DMS114 treated with DMSO at 0.1 percent for 48 hours (cell line): ENCODE measurements at regions not wholly inside any gene's neighbourhood (a gene's known extent, or its start where the extent isn't known, plus 50 kb on each side); places are given as distances from the start of the nearest gene placed in this dataset.
"Not testable (repeated sequence)": the region's sequence is repeated elsewhere in the genome, so short reads cannot be mapped to it uniquely, and the experiment has no call there.

Experiments
- DNase-seq: peaks from one replicate; lab custom pipeline; 2025; ENCODE audit not compliant: unreplicated experiment; lab: John Stamatoyannopoulos, UW

DNA sequence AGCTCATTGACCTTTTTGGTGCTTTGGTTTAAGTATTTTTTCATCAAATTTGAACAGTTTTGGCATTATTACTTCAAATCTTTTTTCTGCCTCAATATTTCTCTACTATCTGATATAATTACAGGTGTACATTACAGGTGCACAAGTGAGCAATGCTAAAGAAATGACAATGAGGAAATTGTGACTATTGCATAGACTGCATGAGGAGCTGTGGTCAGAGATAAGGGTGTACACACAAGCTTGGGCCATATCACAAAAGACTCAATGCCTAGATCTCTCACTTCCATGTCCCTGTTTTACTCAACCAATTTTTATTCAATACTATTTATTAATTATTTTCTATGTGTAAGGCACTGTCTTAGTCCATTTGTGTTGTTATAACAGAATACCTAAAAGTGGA, 251.0 kb upstream of the UBASH3B start:
- no peak for DNase-seq

DNA sequence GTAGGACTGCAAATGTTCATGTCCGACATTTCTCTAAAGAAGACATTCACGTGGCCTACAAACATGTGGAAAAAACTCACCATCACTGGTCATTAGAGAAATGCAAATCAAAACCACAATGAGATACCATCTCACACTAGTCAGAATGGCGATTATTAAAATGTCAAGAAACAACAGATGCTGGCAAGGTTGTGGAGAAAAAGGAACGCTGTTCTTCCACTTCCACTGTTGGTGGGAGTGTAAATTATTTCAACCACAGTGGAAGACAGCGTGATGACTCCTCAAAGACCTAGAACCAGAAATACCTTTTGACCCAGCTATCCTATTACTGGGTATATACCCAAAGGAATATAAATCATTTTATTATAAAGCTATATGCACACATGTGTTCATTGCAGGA, 253.9 kb upstream of the UBASH3B start:
- DNase-seq: not testable (repeated sequence)

DNA sequence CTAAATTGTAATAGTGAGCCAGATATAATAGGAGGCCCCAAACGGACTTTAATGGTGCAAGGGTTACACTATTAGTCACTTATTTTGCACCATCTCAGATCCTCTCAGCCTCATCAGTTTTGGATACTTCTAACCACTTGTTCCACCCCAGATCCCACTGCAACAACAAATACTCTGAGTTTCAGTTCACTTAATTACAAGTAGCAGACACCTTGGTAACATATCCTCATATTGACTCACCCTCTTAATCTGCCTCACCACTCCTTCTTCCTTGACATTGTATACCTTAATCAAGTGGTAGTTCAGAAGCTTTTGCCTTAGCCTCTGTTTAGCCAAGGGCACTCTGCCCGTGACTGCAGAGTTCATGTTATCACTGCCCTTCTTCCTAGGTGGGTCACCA, 256.1 kb upstream of the UBASH3B start:
- no peak for DNase-seq

DNA sequence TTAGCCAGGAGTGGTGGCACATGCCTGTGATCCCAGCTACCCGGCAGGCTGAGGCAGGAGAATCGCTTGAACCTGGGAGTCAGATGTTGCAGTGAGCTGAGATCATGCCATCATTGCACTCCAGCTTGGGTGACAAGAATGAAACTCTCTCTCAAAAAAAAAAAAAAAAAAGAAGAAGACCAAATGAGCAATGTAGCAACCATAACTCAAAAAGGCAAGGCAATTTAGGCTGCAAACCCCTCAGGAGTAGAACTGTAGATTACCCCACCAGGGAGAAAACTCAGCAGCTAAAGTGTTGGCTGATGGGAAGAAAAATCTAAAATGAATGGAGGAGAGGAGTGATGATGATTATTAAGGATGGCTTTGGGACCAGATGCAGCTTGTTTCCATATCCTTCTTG, 256.7 kb upstream of the UBASH3B start:
- DNase-seq: no peak

DNA sequence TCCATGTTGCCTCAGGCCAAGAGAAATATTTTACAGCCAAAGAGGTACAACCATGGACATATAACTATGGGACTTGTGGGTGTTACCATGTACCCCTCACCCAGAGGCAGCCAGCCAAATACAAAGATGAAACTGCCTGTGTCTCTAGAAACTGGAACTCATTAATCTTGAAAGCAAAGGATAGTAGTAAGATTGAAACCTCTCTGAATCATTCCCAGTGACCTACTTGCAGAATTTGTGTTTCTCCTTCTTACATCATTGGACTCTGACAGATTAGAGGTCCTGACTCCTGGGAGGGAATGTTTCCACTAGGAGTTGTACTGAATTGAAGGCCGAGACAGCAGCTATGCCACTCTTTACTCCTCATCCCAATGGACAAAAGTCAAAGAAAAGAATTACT, 257.4 kb upstream of the UBASH3B start:
- DNase-seq: no peak

DNA sequence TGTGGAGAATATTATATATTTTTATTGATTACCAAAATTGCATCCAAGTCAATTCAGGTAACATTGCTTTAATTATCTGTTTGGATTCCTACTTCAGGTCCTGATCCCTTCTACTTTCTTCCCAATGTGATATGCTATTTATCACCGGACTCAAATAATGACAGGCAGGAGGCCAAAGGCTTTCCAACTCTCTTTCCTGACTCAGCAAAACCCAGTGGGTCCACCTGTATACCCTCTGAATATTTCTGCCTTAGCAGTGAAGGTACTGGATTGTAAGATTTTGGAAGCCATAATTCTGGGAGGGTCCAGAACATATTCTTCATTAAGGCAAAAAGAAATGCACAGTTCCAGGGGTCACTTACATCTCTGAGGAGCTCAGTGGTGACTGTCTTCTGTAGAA, 260.2 kb upstream of the UBASH3B start:
- no peak for DNase-seq

DNA sequence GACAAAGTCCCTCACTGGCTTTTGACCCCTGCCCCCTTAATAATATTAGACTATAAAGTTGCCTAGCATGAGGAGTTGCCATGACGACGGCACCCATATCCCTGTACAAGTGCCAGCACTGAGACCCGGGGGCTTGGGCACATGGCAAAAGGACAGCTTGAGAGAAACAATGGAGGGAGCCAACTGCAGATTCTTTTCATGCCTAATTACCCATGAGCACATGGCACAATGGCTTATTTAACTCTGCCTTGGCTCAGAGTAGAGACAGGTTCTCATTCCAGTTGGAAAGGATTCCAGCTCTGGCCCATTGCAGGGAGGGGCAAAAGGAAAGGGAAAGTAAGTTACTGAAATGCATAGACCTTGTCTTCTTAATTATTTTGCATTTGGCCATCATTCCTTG, 261.2 kb upstream of the UBASH3B start:
- DNase-seq: no peak

DNA sequence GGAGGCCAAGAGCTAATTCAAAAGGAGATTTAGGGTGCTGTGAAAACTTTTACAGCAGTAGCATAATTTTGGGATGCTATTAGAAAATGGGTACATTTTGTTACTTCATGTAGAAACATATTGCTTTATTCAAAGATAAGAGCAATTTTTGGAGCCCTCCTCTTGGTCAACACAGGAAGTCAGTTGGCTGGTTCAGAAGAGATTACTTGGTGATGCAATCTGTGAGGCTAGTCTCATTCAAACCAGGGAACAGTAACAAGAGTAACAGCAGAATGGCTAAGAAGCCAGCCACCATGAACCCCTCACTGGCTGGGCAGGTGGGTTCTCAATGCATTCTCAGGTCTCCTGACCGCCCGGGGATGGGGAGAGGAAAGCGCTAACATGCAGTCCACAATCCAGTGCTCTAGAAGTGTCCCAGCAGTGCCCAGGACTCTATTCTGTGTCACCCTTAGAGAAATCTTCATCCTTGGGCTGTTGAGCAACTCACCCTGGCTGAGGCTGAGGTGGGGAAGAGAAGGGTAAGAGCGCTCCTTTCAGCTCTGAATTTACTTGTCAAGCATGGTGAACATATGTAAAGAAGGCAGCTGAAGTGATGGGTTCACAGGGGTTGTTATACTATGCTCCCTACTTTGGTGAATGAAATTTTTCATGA, 262.2 kb upstream of the UBASH3B start:
- DNase-seq: no peak

DNA sequence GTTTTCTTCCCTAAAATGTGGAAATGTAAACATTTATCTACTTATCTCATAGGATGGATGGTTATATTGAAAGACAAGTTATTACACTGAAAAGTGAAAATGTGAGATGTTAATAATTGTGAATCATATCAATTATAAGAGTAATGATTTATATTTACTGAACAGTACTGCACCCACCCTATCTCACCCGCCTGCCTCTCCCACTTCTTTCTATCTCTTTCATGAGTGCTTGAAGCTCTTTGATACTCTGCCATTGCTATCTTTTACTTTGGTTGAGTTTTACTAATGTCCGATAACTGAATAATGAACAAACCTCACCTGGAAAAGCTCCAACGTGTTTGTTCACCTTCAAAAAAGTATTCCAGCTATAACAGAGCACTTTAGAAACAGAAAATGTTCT, 263.0 kb upstream of the UBASH3B start:
- DNase-seq: no peak

DNA sequence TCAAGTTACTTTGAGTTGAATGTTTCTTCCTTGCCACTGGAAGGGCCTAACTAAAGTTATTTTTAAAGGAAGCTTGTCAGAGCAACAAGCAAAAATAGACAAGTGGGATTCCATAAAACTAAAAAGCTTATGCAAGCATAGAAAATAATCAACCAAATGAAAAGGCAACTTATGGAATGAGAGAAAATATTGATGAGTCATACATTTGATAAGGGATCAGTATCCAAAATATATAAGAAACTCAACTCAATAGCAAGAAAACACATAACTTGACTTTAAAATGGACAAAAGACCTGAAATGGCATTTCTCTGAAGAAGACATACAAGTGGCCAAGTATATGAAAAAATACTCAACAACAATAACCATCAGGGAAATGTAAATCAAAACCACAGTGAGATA, 264.5 kb upstream of the UBASH3B start:
- no peak for DNase-seq

DNA sequence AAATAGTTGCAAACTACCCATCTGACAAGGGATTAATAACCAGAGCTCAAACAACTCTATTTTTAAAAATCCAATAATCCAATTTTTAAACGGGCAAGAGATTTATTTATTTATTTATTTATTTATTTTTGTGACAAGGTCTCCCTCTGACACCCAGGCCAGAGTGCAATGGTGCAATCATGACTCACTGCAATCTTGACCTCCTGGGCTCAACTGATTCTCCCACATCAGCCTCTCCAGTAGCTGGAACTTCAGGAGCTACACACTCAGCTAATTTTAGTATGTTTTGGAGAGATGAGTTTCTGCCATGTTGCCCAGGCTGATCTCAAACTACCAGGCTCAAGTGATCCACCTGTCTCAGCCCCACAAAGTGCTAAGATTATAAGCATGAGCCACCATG, 267.2 kb upstream of the BLID start:
- no peak for DNase-seq

DNA sequence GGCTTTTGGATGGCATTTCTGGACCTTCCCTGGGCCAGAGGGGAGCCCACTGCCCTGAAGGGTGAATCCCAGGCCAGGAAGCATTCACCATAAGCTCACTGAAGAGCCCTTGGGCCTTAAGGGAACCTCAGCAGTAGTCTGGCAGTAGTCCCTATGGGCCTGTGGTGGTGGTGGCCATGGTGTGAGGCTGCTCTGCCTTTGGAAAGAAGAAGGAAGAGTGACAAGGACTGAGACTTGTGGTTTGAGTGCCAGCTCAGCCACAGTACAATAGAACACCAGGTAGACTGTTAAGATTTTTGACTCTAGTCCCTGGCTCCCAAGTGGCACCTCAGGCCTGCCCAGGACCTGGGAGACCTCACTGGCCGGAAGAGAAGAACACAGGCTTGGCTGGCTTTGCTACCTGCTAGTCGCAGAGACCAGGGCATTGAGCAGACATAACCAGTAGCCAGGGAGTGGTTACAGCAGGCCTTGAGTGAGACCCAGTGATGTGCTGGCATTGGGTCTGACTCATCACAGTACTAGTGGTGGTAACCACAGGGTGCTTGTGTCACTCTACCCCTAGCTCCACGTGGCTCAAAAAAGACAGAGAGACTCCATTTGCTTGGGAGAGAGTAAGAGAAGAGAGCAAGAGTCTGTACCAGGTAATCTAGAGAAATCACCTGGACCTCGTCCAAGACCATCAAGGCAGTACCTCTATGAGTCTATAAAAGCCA, 259.8 kb upstream of the BLID start:
- no peak for DNase-seq

DNA sequence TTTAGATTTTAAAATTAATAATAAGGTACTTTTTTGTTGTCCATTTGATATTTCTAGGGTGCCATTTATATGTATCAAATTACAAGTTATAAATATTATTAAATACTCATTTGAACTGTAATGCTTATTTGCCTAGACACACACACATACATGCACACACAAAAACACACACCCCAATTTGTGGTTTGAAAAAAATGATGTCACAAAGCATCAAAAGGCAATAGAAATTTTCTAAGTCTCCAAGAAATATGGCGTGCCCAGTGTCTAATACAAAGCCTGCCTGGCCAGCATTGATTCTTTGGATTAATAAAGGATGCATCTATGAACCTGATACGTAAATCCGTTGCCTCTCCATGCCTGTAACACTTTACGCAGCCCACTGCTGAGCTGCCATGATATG, 252.8 kb upstream of the BLID start:
- no peak for DNase-seq

DNA sequence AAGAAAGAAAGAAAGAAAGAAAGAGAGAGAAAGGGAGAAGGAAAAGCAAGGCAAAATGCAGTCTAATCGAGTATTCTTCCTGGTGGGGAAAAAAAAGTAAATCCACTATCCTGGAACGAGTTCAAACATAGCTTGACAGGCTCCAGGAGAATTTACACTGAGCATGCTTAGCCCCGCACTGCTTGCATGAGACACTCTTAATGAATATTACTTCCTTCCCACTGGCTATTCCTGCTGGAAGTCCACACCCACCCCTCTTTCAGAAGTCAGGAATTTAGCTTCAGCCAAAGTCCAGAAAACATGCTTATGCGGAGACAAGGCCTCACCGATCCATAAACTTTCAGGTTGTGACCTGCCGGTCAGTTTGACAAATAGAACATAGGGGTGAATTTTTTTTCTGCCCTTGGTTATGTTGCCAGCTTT, 251.8 kb upstream of the BLID start:
- DNase-seq: no peak

DNA sequence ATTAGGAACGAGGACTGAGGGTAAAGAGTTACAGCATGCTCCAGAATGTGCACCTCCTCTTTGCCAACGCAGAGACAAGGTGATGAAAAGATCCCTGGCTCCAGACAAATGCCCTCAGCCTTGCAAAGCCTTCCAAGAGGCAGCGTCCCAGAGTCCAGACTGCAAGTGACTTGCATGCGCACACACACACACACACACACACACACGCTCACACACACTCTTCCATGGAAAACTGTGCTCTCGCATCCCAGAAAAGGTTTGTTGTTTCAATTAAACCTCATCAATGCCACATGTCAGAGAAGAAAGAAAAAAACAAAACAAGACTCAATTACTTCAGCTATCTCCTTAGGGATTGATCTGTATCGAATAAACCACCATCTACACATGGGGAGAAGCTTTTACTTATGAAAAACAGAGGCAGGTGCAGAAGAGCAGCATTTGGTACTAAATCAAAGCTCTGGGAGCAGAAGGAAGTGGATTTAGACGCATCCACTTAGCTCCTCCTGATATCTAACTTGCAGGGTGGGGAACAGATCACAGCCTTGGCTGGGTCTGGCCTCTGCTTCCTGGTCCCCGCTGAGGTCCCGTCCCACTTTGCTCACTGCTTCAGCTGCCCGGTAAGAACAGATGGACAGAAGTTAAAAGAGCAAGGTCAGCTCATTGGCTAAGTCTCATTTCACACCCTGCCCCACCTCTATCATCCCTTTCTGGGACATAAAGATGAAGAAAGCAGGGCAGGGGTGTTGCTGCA, 249.8 kb upstream of the BLID start:
- DNase-seq: no peak

DNA sequence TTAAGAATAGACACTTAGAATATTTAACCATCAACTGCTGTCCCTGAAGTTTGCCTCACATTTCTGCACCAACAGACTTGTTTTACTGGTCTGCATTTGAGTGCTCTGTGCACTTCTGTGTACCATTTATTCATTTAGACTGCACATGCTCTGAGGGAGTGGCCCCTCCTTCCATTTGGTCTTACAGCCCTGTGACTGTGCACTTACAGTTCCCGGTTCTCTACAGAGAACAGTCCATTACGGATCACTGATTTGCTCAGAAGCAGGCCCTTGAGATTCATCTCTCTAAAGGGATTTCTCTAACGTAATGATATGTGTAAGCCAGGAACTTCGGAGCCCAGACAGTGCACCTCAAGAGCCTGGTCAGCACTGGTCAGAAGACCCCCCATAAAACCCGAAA, 247.3 kb upstream of the BLID start:
- no peak for DNase-seq

DNA sequence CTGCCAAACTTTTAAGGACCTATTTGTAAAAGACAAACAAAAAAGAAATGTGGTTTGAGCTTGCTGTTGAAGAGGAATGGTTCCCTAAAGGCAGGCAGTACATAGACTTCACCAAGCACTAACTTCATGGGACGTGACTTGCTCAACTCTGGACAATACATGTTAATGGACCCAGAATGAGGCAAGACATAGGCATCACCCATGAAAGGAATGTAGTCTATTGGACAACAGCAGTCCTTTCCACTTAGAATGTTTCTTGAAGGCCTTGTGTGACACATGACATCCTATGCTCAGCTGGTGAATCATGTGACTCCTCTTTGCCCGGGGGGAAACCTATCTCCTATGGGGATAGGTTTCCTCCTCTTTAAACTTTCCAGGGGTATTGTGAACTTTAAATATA, 246.4 kb upstream of the BLID start:
- DNase-seq: no peak

DNA sequence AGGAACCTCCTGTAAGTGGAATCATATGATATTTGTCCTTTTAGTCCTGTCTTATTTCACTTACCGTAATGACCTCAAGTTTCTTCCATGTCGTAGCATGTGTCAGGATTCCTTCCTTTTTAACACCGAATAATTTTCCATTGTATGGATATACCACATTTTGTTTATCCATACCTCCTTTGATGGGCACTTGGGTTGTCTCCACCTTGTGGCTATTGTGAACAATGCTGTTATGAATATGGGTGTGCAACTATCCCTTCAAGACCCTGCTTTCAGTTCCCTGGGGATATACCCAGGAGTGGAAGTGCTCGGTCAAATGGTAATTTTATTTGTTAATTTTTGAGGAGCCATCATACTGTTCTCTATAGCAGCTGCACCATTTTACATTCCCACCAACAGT, 244.9 kb upstream of the BLID start:
- DNase-seq: no peak

DNA sequence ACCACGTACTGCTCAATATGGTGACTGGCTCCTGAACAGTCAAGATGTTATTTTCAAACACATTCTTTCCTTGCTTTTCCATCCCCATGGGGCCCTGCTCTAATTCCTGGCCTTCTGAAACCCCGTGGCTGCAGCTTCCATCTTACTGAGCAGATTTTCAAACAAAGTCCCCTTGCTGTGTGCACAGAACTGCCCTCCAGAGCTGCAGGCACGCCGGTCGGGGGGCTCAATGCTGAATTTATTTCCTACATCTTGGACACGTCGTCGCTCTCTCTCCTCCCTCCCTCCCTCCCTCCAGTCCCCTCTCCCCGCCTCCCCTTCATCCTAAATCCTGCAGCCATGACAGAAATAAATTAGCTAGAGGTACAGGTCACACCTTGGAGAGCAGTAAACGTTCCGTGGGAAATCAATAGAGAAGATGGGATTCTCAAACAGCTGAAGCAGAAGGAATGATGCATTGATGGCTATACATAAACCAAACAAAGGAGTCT, 243.1 kb upstream of the BLID start:
- no peak for DNase-seq

DNA sequence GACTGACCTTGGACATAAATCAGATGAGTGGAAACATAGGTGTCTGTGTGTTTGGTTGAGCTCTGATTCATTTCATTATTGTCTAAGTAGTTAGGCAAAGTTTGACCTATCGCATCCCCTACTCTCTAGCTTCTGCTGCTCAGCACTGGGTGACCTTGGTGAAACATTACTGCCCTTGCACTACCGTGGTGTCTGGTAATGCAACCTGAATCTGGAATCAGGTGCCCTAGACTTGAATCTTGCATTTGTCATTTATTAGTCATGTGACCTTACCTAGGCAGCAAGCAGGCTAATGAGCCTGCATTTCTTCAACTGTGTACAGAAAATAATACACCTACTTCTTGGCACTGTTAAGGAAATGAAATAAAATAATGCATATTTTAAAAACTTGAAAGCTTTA, 242.3 kb upstream of the BLID start:
- DNase-seq: no peak

DNA sequence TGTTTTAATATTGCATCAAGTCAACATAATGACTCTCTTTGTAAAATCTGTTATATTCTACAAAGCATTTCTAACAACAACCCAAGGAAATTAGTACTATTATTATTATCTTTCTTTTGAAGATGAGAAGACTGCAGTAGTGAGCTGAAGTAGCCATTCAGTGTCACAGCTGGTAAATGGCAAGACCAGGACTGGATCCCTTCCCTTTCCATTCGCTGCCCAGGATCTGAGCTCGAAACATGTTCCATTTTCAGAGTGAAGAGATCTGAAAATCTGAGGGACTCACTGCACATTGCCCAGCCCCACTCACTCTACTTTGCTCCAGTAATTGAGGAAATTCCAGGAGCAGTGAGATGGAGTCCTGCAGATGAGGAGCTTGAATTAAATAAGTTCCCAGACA, 240.0 kb upstream of the BLID start:
- no peak for DNase-seq

DNA sequence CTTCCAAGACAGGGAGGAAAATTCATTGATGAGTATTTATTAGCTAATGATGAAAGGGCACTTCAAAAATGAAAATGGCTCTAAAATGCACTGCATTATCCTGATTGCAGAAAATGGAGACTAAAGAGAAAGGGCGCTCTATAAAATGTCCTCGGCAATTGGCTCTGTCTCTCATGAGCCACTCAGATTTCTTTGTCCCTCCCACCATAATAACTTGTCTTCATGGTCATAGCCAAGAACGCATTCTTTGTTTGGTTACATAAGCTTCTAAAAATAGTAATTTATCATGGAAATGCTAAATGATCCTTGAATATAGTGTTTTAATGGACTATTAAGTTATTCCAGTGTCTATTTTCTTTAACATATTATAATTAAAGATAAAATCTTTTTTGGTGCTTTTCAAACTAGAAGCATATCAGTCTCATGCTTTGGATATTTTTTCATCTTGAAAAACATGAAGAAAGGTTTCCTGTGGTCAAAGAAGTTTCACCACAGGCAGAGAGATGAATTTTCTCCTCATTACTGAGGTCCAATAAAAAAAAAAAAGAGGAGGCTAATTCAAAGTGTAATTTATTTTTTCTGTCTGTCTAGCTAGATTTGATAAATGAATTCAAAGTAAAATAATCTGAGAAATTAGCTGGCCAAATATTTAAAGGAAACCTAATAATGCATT, 238.1 kb upstream of the BLID start:
- no peak for DNase-seq
